ENCODE measurements at regions not wholly inside any gene's neighbourhood (a gene's known extent, or its start where the extent isn't known, plus 50 kb on each side); places are given as distances from the start of the nearest gene placed in this dataset.
A peak's percentile ranks its signal among the peaks of the same experiment; 100 is the strongest.
"Not testable (repeated sequence)": the region's sequence is repeated elsewhere in the genome, so short reads cannot be mapped to it uniquely, and the experiment has no call there.

GRCh38 chr3:127440384-127440783 lies 150.1 kb downstream of the TPRA1 start:
- DNase-seq (ENCODE audit: low read depth, low spot score), result no peak

- no peak for DNase-seq (ENCODE audit: low read depth, low spot score)
Measured at GRCh38 chr3:127439621-127440020, 150.9 kb downstream of the TPRA1 start.

- no peak for DNase-seq (ENCODE audit: low read depth, low spot score)
Measured at GRCh38 chr3:127438951-127439350, 151.1 kb upstream of the PRR20G start.

GRCh38 chr3:127438371-127438770 lies 150.5 kb upstream of the PRR20G start:
- no peak for DNase-seq (ENCODE audit: low read depth, low spot score)

DNA sequence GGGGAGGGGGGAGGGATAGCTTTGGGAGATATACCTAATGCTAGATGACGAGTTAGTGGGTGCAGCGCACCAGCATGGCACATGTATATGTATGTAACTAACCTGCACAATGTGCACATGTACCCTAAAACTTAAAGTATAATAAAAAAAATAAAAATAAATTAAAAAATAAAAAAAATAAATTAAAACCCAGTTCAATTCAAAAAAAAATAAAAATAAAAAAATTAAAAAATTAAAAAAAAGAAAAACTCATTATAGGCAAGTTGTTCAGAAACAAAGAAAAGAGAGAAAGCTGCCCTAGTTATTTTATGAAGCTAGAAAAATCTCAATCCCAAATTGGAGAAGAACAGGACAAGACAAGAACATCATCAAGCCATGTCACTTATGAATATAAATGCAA lies 147.5 kb upstream of the PRR20G start:
- not testable (repeated sequence) for DNase-seq (ENCODE audit: low read depth, low spot score)

GRCh38 chr3:127431066-127431465 lies 143.2 kb upstream of the PRR20G start:
- no peak for DNase-seq (ENCODE audit: low read depth, low spot score)

- peak; percentile 19 for DNase-seq (ENCODE audit: low read depth, low spot score)
Measured at GRCh38 chr3:127428344-127428997, 140.6 kb upstream of the PRR20G start.

DNA sequence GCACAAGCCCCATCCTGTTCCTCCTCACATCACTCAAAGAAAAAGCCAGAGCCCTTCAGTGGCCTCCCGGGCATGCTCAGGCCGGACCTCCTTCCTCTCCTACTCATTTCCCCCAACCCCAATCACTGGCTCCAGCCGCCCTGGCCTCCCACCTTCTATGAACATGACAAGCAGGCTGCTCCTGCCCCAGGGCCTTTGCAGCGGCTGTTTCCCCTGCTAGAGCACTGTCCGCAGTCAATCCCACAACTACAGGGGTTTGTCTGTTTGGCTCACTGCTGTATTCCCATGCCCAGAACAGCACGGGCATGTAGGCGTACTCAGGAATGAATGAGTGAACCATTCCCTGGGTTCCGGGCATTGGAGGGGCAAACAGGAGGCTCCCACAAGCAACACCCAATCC lies 139.8 kb upstream of the PRR20G start:
- peak; percentile 50 for DNase-seq (ENCODE audit: low read depth, low spot score)

DNA sequence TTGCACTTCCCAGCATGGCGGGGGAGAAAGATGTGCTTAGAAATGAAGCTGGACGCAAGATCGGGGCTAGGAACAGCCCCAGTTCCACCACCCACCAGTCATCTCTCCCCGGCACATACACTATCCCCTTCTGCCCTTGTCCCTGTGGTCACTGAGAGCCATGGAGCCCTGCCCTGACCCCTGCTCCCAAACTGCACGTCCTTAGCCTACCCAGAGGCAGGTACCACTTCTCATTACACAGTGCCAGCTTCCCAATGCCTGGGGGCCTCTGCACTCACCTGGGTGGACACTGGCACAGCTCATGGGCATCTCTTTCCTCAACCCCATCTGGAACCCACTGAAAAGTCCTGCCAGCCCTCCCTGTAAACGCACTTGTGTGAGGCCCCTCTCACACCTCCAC lies 139.3 kb upstream of the PRR20G start:
- no peak for DNase-seq (ENCODE audit: low read depth, low spot score)

DNA sequence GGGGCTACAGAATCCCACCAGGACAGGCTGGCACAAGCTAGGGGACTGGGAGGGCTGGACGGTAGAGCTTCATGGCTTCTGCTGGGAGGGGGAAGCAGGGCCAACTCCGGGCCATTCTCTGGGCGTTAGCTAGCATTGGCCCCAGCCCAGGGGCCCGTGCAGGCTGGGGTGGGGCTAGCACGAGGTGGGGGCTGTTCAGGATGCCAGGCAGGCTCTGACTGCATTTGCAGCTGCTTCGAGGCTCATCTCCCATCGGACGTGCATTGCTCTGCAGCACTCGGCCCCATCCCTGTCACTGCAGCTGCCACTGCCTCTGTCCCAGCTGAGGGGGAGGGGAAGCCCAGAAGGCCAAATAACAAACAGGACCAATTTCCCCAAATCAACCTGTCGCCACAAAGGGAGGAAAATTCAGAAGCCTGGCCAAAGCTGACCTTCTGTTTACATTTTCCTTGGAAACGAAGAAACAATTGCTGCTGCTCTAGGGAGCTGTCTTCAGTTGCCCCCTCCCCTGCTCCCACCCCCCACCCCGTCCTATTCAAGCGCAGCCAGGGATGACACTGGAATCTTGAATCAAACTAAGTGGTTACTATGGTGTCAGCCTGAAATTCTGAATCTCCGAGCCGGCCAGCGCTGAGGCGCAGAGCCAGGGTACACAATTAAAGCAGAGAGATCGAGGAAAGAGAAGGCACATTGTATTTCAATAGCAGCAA lies 138.8 kb upstream of the PRR20G start:
- DNase-seq (ENCODE audit: low read depth, low spot score), result no peak

- DNase-seq (ENCODE audit: low read depth, low spot score), result no peak
Measured at GRCh38 chr3:127425505-127426443, 137.9 kb upstream of the PRR20G start.

- DNase-seq (ENCODE audit: low read depth, low spot score), result peak; percentile 66
Measured at GRCh38 chr3:127424766-127425504, 137.1 kb upstream of the PRR20G start.

DNA sequence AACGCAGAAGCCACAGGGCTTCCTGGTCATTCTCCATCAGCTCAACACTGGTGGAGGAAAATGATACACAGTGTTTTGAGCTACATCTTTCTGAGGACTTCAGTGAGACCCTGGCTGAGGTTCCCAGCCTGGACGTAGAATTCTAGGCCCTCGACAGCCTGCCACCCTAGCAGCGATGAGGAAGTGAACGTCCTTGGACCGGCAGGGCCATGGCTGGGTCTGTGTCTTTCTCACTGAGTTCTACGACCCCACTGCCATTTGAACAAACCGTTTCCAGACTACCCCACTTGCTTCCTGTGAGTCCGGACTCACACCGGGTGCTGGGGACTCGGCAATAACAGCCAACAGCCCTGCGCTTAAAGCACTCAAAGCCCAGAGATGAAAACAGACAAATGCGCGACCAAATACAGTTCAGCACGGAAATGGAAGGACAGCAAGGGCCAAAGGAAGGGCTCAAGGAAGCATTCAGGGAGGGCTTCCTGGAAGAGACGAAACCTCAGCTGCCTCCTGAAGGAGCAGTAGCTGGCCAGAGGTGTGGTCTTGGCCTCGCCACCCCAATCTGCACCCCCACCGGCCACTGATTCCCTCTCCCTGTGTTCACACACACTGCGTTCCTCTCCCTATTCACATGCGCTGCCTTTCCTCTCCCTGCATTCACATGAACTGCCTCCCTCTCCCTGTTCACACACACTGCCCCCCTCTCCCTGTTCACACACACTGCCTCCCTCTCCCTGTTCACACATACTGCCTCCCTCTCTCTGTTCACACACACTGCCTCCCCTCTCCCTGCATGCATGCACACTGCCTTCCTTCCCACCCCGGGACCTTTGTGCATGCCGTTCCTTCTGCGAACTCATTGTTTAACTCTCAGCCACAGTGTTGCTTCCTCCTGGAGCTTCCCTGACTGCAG lies 136.3 kb upstream of the PRR20G start:
- no peak for DNase-seq (ENCODE audit: low read depth, low spot score)

DNA sequence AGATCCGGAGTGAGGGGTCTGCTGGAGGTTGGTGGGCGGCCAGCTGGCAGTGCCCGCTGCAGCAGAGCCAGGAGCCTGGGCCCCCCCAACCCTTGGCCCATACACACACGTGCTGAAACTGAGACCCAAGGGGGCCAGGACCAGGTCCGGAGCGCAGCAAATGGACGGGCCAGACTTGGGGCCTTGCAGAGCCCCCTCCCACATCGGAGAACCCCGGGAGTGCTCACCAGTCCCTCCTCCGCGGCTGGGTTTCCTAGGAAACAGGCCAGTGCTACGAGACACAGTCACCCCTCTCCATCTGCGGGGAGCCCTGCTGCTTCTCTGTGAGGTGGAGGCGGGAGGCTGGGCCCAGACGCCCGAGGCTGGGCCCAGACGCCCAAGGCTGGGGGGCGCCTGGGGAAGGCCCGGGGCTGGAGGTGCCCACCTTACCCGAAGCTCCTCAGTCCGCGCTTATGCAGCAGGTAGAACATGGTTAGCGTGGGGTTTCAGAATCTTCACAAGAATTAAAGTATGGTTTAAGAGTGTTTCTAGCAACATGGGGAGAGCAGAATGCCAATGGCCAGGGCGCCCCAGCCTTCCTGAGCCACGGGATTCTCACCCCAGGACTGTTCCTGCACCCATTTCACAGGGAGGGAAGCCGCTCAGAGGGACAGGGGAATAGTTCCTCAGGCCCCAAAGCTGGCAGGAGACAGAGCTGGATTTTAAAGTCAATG lies 135.0 kb upstream of the PRR20G start:
- DNase-seq (ENCODE audit: low read depth, low spot score), result no peak

GRCh38 chr3:127421943-127422662 lies 134.3 kb upstream of the PRR20G start:
- DNase-seq (ENCODE audit: low read depth, low spot score), result no peak

- DNase-seq (ENCODE audit: low read depth, low spot score), result peak; percentile 69
Measured at GRCh38 chr3:127420829-127421228, 133.0 kb upstream of the PRR20G start.

DNA sequence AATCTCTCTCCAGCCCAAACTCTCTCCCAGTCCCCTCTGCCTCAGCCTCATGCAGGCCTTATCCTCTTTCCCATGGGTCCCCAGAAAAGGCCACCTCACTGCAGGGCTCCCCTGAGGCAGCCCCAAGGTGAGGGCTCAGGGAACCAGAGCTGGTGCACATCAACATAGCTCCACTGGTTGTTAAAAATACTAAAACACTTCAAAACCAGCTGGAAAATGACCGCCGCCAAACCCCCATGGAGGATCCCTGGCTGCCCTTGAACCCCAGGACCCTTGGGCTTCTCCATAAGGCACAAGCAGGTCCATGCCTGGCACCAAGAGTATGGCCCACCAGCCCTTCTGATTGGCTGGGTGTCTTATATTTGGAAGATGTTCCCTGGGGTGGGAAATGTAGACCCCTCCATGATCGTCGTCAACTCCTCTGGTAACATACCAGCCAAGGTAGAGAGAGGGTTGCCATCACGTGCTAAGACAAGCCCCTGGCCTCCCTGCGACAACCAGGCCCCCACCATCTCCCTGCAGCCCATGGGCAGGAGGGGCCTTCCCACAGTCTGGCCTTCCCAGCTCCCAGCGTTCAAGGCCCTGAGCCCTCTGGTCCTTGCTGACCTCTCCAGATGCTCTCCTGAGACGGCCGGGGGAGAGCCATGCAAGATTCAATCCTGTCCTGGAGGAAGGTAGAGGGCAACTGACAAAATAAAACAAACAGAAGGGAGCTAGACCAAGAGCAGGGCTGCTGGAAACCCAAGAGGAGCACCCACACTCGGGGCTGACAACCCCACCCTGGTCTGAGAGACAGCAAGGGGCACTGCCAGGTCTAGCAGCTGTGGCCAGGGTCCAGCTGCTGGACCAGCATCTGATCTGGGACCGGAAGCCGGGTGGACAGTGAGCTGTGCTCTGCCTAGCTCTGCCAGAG lies 132.1 kb upstream of the PRR20G start:
- no peak for DNase-seq (ENCODE audit: low read depth, low spot score)

DNA sequence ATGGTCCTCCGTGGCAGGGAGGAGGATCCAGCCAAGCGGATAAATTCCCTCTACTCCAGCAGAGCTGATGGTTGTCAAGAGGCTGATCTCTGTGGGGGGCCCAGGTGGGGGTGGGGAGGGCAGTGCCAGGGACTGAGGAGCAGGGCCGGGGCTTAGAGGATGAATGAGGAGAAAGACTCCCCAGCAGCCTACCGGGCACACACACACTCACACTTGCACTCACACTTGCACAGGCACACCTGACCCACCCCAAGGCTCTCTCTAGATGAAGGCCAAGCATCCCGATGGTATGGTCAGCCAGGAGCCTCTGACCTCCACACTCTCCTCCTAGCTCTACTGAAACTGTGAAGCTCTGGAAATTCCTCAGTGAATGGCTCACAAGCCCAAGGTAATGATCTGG lies 131.3 kb upstream of the PRR20G start:
- DNase-seq (ENCODE audit: low read depth, low spot score), result no peak
